Ishikawa (cell line): ENCODE measurements at regions not wholly inside any gene's neighbourhood (a gene's known extent, or its start where the extent isn't known, plus 50 kb on each side); places are given as distances from the start of the nearest gene placed in this dataset.

Source experiments
- CREB1 ChIP-seq: IDR thresholded peaks from 2 replicates; pipeline ENCODE4 v1.6.1; 2012; ENCODE audit warnings: low read depth
- EP300 ChIP-seq: IDR thresholded peaks from 2 replicates; pipeline ENCODE4 v1.6.1; 2012; ENCODE audit warnings: borderline replicate concordance
- FOXM1 ChIP-seq: IDR thresholded peaks from 2 replicates; pipeline ENCODE4 v1.6.1; 2012; ENCODE audit warnings: low read depth, borderline replicate concordance
- RAD21 ChIP-seq: IDR thresholded peaks from 2 replicates; pipeline ENCODE4 v1.6.1; 2012; ENCODE audit warnings: low read depth
- TAF1 ChIP-seq: IDR thresholded peaks from 2 replicates; pipeline ENCODE4 v1.6.1; 2012; ENCODE audit warnings: low read depth, mild to moderate bottlenecking
- TCF12 ChIP-seq: IDR thresholded peaks from 2 replicates; pipeline ENCODE4 v1.6.1; 2012; ENCODE audit warnings: low read depth
- TEAD4 ChIP-seq: IDR thresholded peaks from 2 replicates; pipeline ENCODE4 v1.6.1; 2012
- YY1 ChIP-seq: IDR thresholded peaks from 2 replicates; pipeline ENCODE4 v1.6.1; 2012; ENCODE audit warnings: low read depth

- TF ChIP-seq TEAD4 (no peak), YY1 (no peak), RAD21 (no peak), EP300 (no peak), TCF12 (no peak), TAF1 (no peak), FOXM1 (no peak), CREB1 (no peak)
These were observed 667.0 kb downstream of the LIG4 start for GRCh38 chr13:107548338-107548737.
